Hepatocyte (in vitro differentiated cells): ENCODE measurements at regions not wholly inside any gene's neighbourhood (a gene's known extent, or its start where the extent isn't known, plus 50 kb on each side); places are given as distances from the start of the nearest gene placed in this dataset.
"Not testable (repeated sequence)": the region's sequence is repeated elsewhere in the genome, so short reads cannot be mapped to it uniquely, and the experiment has no call there.

Experiments
- EZH2 ChIP-seq: fragments of 200-600 bp; sonication (generic); IDR thresholded peaks from 2 replicates; pipeline ENCODE4 v1.6.1; 2016; ENCODE audit warnings: antibody characterized with exemption, mild to moderate bottlenecking, borderline replicate concordance
- EZH2phosphoT487 ChIP-seq: fragments of 200-600 bp; sonication (generic); IDR thresholded peaks from one replicate; pipeline ENCODE4 v1.6.1; 2018; ENCODE audit warnings: antibody characterized with exemption, mild to moderate bottlenecking, low read depth, moderate library complexity; ENCODE audit not compliant: unreplicated experiment, severe bottlenecking
- TF ChIP-seq, protein P1 (sequence below): fragments of 200-600 bp; sonication (generic); IDR thresholded peaks from 2 replicates; pipeline ENCODE4 v1.5.1; 2016; ENCODE audit warnings: antibody characterized with exemption, mild to moderate bottlenecking; ENCODE audit not compliant: poor library complexity

DNA sequence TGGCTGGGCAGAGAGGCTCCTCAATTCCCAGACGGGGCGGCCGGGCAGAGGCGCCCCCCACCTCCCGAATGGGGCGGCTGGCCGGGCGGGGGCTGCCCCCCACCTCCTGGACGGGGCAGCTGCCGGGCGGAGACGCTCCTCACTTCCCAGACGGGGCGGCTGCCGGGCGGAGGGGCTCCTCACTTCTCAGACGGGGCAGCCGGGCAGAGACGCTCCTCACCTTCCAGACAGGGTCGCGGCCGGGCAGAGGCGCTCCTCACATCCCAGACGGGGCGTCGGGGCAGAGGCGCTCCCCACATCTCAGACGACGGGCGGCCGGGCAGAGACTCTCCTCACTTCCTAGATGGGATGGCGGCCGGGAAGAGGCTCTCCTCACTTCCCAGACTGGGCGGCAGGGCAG is 214.1 kb downstream of the SOX2 start:
- TF ChIP-seq, protein P1, sequence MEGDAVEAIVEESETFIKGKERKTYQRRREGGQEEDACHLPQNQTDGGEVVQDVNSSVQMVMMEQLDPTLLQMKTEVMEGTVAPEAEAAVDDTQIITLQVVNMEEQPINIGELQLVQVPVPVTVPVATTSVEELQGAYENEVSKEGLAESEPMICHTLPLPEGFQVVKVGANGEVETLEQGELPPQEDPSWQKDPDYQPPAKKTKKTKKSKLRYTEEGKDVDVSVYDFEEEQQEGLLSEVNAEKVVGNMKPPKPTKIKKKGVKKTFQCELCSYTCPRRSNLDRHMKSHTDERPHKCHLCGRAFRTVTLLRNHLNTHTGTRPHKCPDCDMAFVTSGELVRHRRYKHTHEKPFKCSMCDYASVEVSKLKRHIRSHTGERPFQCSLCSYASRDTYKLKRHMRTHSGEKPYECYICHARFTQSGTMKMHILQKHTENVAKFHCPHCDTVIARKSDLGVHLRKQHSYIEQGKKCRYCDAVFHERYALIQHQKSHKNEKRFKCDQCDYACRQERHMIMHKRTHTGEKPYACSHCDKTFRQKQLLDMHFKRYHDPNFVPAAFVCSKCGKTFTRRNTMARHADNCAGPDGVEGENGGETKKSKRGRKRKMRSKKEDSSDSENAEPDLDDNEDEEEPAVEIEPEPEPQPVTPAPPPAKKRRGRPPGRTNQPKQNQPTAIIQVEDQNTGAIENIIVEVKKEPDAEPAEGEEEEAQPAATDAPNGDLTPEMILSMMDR = not testable (repeated sequence)
- TF ChIP-seq EZH2phosphoT487, EZH2: not testable (repeated sequence)
